ENCODE measurements at regions not wholly inside any gene's neighbourhood (a gene's known extent, or its start where the extent isn't known, plus 50 kb on each side); places are given as distances from the start of the nearest gene placed in this dataset.

- TF ChIP-seq MEIS1 (CRISPR knock-in tag; IDR thresholded peaks at IDR 0.05; ENCODE audit: borderline replicate concordance) (no peak), CTCF (tag by site-specific recombination; IDR thresholded peaks at IDR 0.05) (no peak), PRDM2 (tag by site-specific recombination; IDR thresholded peaks at IDR 0.05; ENCODE audit: borderline replicate concordance) (no peak), ZNF600 (tag by site-specific recombination; IDR thresholded peaks at IDR 0.05) (no peak), PBX3 (CRISPR knock-in tag; IDR thresholded peaks at IDR 0.05) (no peak), KLF16 (tag by site-specific recombination; IDR thresholded peaks at IDR 0.05) (no peak), REST (tag by site-specific recombination; IDR thresholded peaks at IDR 0.05) (no peak), ZNF324 (tag by site-specific recombination; IDR thresholded peaks at IDR 0.05) (no peak)
Observed at GRCh38 chr10:70943249-70943648, 54.9 kb upstream of the PCBD1 start.

Measured in HEK293 (cell line).